H1 (cell line): ENCODE measurements at regions not wholly inside any gene's neighbourhood (a gene's known extent, or its start where the extent isn't known, plus 50 kb on each side); places are given as distances from the start of the nearest gene placed in this dataset.

Experiments
- CTCF ChIA-PET: fragments of 300-600 bp; sonication (Branson Sonifier 250); formaldehyde crosslinking; loops from one replicate; lab custom pipeline; 2021; ENCODE audit not compliant: partially characterized antibody; lab: Charles Lee
- POLR2A ChIA-PET: fragments of 300-600 bp; sonication (Branson Sonifier 250); formaldehyde crosslinking; loops from one replicate; lab custom pipeline; 2021; ENCODE audit warnings: inconsistent platforms; ENCODE audit not compliant: partially characterized antibody; lab: Charles Lee
- DNase-seq, 2 experiments: peaks; one replicate each; pipeline versions ENCODE4 v3.0.0 to v3.0.0-alpha.2; 2010 to 2022; ENCODE audit warnings: low spot score in 2 of 2, low read depth in 1 of 2, mixed read lengths in 1 of 2
- FAIRE-seq: peaks from 2 replicates; lab custom pipeline; 2011; peaks lifted over from hg19 to GRCh38; lab: Jason Lieb, UNC
- H2AFZ ChIP-seq: 2 replicates; pipeline ENCODE4 v1.8.1; 2012; ENCODE audit warnings: low read length, inconsistent platforms
- H2AK5ac ChIP-seq: 2 replicates; pipeline ENCODE4 v1.6.1; 2013; ENCODE audit warnings: low read depth, low read length
- H2BK120ac ChIP-seq: replicated peaks from 2 replicates; pipeline ENCODE3; 2013; ENCODE audit warnings: low read depth, low read length, inconsistent platforms
- H2BK12ac ChIP-seq: 2 replicates; pipeline ENCODE4 v1.6.1; 2013; ENCODE audit warnings: low read depth, low read length
- H2BK15ac ChIP-seq: 2 replicates; pipeline ENCODE4 v1.6.1; 2013; ENCODE audit warnings: low read length
- H2BK20ac ChIP-seq: 2 replicates; pipeline ENCODE4 v1.6.1; 2013; ENCODE audit warnings: low read length
- H2BK5ac ChIP-seq: 2 replicates; pipeline ENCODE4 v1.6.1; 2013; ENCODE audit warnings: low read depth, low read length
- H3K14ac ChIP-seq: 2 replicates; pipeline ENCODE4 v1.6.1; 2013; ENCODE audit warnings: inconsistent platforms; ENCODE audit not compliant: insufficient read length
- H3K18ac ChIP-seq: 2 replicates; pipeline ENCODE4 v1.6.1; 2013; ENCODE audit warnings: low read length; ENCODE audit errors: extremely low read depth
- H3K23ac ChIP-seq: 2 replicates; pipeline ENCODE4 v1.6.1; 2013; ENCODE audit warnings: inconsistent platforms; ENCODE audit not compliant: insufficient read length
- H3K23me2 ChIP-seq: 2 replicates; pipeline ENCODE4 v1.6.1; 2013; ENCODE audit warnings: low read depth, low read length
- H3K27ac ChIP-seq: 2 replicates; pipeline ENCODE4 v1.6.1; 2011; ENCODE audit warnings: low read depth, low read length, inconsistent platforms
- H3K27me3 ChIP-seq, 4 experiments: replicated peaks in 1 of 4; 1 replicate in 1 of 4; 2 replicates in 3 of 4; pipeline versions ENCODE4 v1.6.1 to v1.8.1; 2011 to 2013; ENCODE audit warnings: low read length in 3 of 4, mild to moderate bottlenecking in 3 of 4, inconsistent platforms in 2 of 4, mixed read lengths in 2 of 4, moderate library complexity in 1 of 4; ENCODE audit not compliant: control insufficient read depth in 3 of 4, insufficient read depth in 3 of 4; ENCODE audit errors: extremely low read depth in 1 of 4
- H3K36me3 ChIP-seq, 4 experiments: 2 replicates each; pipeline versions ENCODE4 v1.6.1 to v1.8.1; 2011 to 2013; ENCODE audit warnings: mild to moderate bottlenecking in 4 of 4, low read length in 3 of 4, moderate library complexity in 2 of 4, control low read depth in 1 of 4, inconsistent platforms in 1 of 4; ENCODE audit not compliant: insufficient read depth in 4 of 4, control insufficient read depth in 2 of 4
- H3K4ac ChIP-seq: replicated peaks from 2 replicates; pipeline ENCODE3; 2013; ENCODE audit warnings: low read length, low read depth, mixed read lengths, inconsistent platforms; ENCODE audit not compliant: insufficient read length
- H3K4me1 ChIP-seq, 4 experiments: replicated peaks in 1 of 4; 1 replicate in 1 of 4; 2 replicates in 3 of 4; pipeline versions ENCODE4 v1.6.1 to v1.8.1; 2011 to 2013; ENCODE audit warnings: low read length in 3 of 4, inconsistent platforms in 2 of 4, mixed read lengths in 1 of 4; ENCODE audit not compliant: insufficient read depth in 4 of 4, control insufficient read depth in 3 of 4
- H3K4me2 ChIP-seq, 2 experiments: 2 replicates each; pipeline versions ENCODE4 v1.6.1 to v1.8.1; 2011 to 2013; ENCODE audit warnings: low read depth in 2 of 2, low read length in 2 of 2, control low read depth in 1 of 2, inconsistent platforms in 1 of 2, mild to moderate bottlenecking in 1 of 2; ENCODE audit not compliant: insufficient read depth in 1 of 2
- H3K4me3 ChIP-seq, 4 experiments: fragments of 200-600, 300-600 bp in 1 of 4; sonication (generic), shearing (Covaris generic), sonication (Bioruptor Twin) in 1 of 4; 2 replicates each; pipeline versions ENCODE4 v1.5.1 to v1.8.1; 2011 to 2016; ENCODE audit warnings: low read length in 4 of 4, low read depth in 3 of 4, control low read depth in 2 of 4, inconsistent platforms in 2 of 4, mild to moderate bottlenecking in 2 of 4, mixed read lengths in 1 of 4, moderate library complexity in 1 of 4; ENCODE audit not compliant: insufficient read depth in 2 of 4; ENCODE audit errors: extremely low read depth in 1 of 4
- H3K56ac ChIP-seq: replicated peaks from 2 replicates; pipeline ENCODE3; 2013; ENCODE audit warnings: low read depth, mild to moderate bottlenecking, mixed read lengths, low read length, inconsistent platforms; ENCODE audit not compliant: insufficient read length
- H3K79me1 ChIP-seq: 2 replicates; pipeline ENCODE4 v1.6.1; 2013; ENCODE audit warnings: low read depth, low read length, control low read depth
- H3K79me2 ChIP-seq, 2 experiments: 2 replicates each; pipeline versions ENCODE4 v1.6.1 to v1.8.1; 2012 to 2013; ENCODE audit warnings: low read length in 2 of 2, mild to moderate bottlenecking in 2 of 2, inconsistent platforms in 1 of 2; ENCODE audit not compliant: insufficient read depth in 2 of 2, control insufficient read depth in 1 of 2
- H3K9ac ChIP-seq, 4 experiments: replicated peaks in 1 of 4; 1 replicate in 1 of 4; 2 replicates in 3 of 4; pipeline versions ENCODE4 v1.6.1 to v1.8.1; 2011 to 2013; ENCODE audit warnings: low read depth in 3 of 4, low read length in 3 of 4, control low read depth in 2 of 4, mild to moderate bottlenecking in 2 of 4, moderate library complexity in 2 of 4, inconsistent platforms in 1 of 4; ENCODE audit errors: extremely low read depth in 1 of 4
- H3K9me3 ChIP-seq, 2 experiments: 2 replicates each; pipeline versions ENCODE4 v1.6.1 to v1.8.1; 2012 to 2013; ENCODE audit warnings: mild to moderate bottlenecking in 2 of 2, moderate library complexity in 2 of 2, control low read depth in 1 of 2, inconsistent platforms in 1 of 2, low read depth in 1 of 2, low read length in 1 of 2, mixed read lengths in 1 of 2; ENCODE audit not compliant: insufficient read depth in 2 of 2
- H4K20me1 ChIP-seq, 2 experiments: replicated peaks in 1 of 2; 2 replicates each; pipeline versions ENCODE3 to v1.8.1; 2011 to 2013; ENCODE audit warnings: inconsistent platforms in 2 of 2, low read length in 2 of 2, mild to moderate bottlenecking in 1 of 2; ENCODE audit not compliant: insufficient read depth in 2 of 2, control insufficient read depth in 1 of 2
- H4K5ac ChIP-seq: 2 replicates; pipeline ENCODE4 v1.6.1; 2013; ENCODE audit warnings: low read length, low read depth, mixed read lengths, inconsistent platforms; ENCODE audit not compliant: insufficient read length
- H4K8ac ChIP-seq: 2 replicates; pipeline ENCODE4 v1.8.0; 2013; ENCODE audit warnings: mild to moderate bottlenecking, moderate library complexity, low read length, inconsistent platforms; ENCODE audit not compliant: insufficient read depth; ENCODE audit errors: extremely low read depth
- H4K91ac ChIP-seq: replicated peaks from 2 replicates; pipeline ENCODE3; 2013; ENCODE audit warnings: low read length, mixed read lengths, inconsistent platforms; ENCODE audit not compliant: insufficient read length
- CHD2 ChIP-seq: IDR thresholded peaks from 2 replicates; pipeline ENCODE4 v1.6.1; 2012; ENCODE audit warnings: low read length, improper control_type of control experiment
- CREB1 ChIP-seq: IDR thresholded peaks from 2 replicates; pipeline ENCODE4 v1.6.1; 2012; ENCODE audit warnings: inconsistent platforms
- EZH2 ChIP-seq: fragments of 200-600 bp; sonication (generic); IDR thresholded peaks from 2 replicates; pipeline ENCODE4 v1.7.1; 2012; ENCODE audit warnings: low read depth, mild to moderate bottlenecking, moderate library complexity, low read length, inconsistent platforms; ENCODE audit not compliant: severe bottlenecking
- GTF2F1 ChIP-seq: IDR thresholded peaks from 2 replicates; pipeline ENCODE4 v1.6.1; 2012; ENCODE audit warnings: low read depth, low read length, improper control_type of control experiment, borderline replicate concordance
- JUND ChIP-seq: IDR thresholded peaks from 2 replicates; pipeline ENCODE4 v1.6.1; 2011; ENCODE audit warnings: mild to moderate bottlenecking, improper control_type of control experiment, low read length
- SIRT6 ChIP-seq: IDR thresholded peaks from one replicate; pipeline ENCODE4 v1.7.1; 2012; ENCODE audit warnings: low read length, inconsistent platforms
- TF ChIP-seq, protein P1 (sequence below): IDR thresholded peaks from 2 replicates; pipeline ENCODE4 v1.6.1; 2012; ENCODE audit warnings: inconsistent platforms

DNA sequence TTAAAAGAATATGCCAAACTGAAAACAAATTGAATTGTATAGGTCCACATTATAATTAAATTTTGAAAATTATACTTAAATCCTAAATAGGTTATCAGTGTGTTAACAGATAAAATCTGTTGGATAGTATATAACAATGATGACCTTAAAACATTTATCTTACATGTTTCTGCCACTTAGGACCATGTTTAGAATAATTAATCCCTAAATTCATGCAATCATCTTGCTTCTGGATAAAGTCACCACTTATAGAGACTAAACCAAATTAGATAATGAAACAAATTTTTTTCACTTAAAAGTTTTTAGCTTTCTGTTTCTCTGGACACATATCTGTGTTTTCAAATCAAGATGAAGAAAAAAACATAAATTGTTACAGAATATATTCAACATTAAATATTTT is 511.7 kb upstream of the MIR17HG start:
- H2AFZ ChIP-seq = no peak overlapping the region
- no peak overlapping the region for H3K4ac ChIP-seq
- H3K27me3 ChIP-seq = peaks cover 0 to 1% (median 0%) of the 10 kb centered on the region in 4 experiments; a peak in 1 of 7 replicates
- CTCF ChIA-PET = interaction anchor here (1.2 kb wide), 1 partner anchor 31 kb away, joined by 4 read pairs; no protein-coding TSS in a partner anchor
- DNase-seq (no peak), FAIRE-seq (no peak)
- H3K23ac ChIP-seq = no peak overlapping the region
- no peaks in the 10 kb centered on the region for H3K79me1 ChIP-seq
- no peaks in the 10 kb centered on the region for H4K20me1 ChIP-seq
- H4K91ac ChIP-seq = no peak overlapping the region
- H2BK120ac ChIP-seq = no peak overlapping the region
- H3K4me2 ChIP-seq = no peak overlapping the region
- H3K18ac ChIP-seq = no peak overlapping the region
- H3K36me3 ChIP-seq = no peaks in the 10 kb centered on the region
- H3K14ac ChIP-seq = no peak overlapping the region
- H3K9me3 ChIP-seq = no peaks in the 10 kb centered on the region
- H2BK20ac ChIP-seq = no peak overlapping the region
- H2AK5ac ChIP-seq = no peak overlapping the region
- H2BK5ac ChIP-seq = no peak overlapping the region
- H4K5ac ChIP-seq = no peak overlapping the region
- H3K9ac ChIP-seq = no peak overlapping the region
- no peaks in the 10 kb centered on the region for H3K79me2 ChIP-seq
- no peak overlapping the region for H2BK15ac ChIP-seq
- no peaks in the 10 kb centered on the region for H3K4me1 ChIP-seq
- no peaks in the 10 kb centered on the region for H3K23me2 ChIP-seq
- POLR2A ChIA-PET = no interaction called here
- H3K56ac ChIP-seq = no peak overlapping the region
- no peak overlapping the region for H4K8ac ChIP-seq
- H2BK12ac ChIP-seq = no peak overlapping the region
- no peak overlapping the region for H3K27ac ChIP-seq
- no peak overlapping the region for H3K4me3 ChIP-seq
- TF ChIP-seq, protein P1, sequence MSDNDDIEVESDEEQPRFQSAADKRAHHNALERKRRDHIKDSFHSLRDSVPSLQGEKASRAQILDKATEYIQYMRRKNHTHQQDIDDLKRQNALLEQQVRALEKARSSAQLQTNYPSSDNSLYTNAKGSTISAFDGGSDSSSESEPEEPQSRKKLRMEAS = no peak
- TF ChIP-seq EZH2 (no peak), JUND (no peak), GTF2F1 (no peak), SIRT6 (no peak), CHD2 (no peak), CREB1 (no peak)
